K562 (cell line): ENCODE measurements at regions not wholly inside any gene's neighbourhood (a gene's known extent, or its start where the extent isn't known, plus 50 kb on each side); places are given as distances from the start of the nearest gene placed in this dataset.

ENCODE experiments used
- CXXC5 ChIP-seq: fragments of 250-450 bp; sonication (Bioruptor Pico); IDR thresholded peaks from 2 replicates; pipeline ENCODE4 v1.8.0; 2022; ENCODE audit warnings: inconsistent platforms, mild to moderate bottlenecking, moderate library complexity
- E2F5 ChIP-seq: sonication (generic); formaldehyde crosslinking; IDR thresholded peaks from 2 replicates; pipeline ENCODE4 v1.8.0; 2022; ENCODE audit warnings: mild to moderate bottlenecking, missing genetic modification reagents
- FOS ChIP-seq: IDR thresholded peaks from 3 replicates; pipeline ENCODE4 v1.6.1; 2011; ENCODE audit not compliant: insufficient read length; ENCODE audit errors: extremely low read depth
- HCFC1 ChIP-seq: IDR thresholded peaks from 2 replicates; pipeline ENCODE4 v1.6.1; 2012; ENCODE audit warnings: low read depth, low read length, improper control_type of control experiment
- HNRNPL ChIP-seq: fragments of 200-400 bp; formaldehyde crosslinking; IDR thresholded peaks from 2 replicates; pipeline ENCODE4 v1.6.1; 2017; ENCODE audit warnings: low read depth, mild to moderate bottlenecking, low read length
- KAT7 ChIP-seq: sonication (generic); formaldehyde crosslinking; IDR thresholded peaks from 2 replicates; pipeline ENCODE4 v1.8.0; 2022; ENCODE audit warnings: missing genetic modification reagents, mild to moderate bottlenecking, borderline replicate concordance
- L3MBTL2 ChIP-seq: fragments of 450-650 bp; IDR thresholded peaks from 2 replicates; pipeline ENCODE4 v1.6.1; 2016; ENCODE audit warnings: mild to moderate bottlenecking, moderate library complexity
- MCM2 ChIP-seq: fragments of 450-650 bp; IDR thresholded peaks from 2 replicates; pipeline ENCODE4 v1.6.1; 2017; ENCODE audit warnings: low read depth, mild to moderate bottlenecking
- MTF1 ChIP-seq: fragments of 250-450 bp; sonication (Bioruptor Pico); IDR thresholded peaks from 2 replicates; pipeline ENCODE4 v1.9.0; 2021; ENCODE audit warnings: moderate library complexity, mild to moderate bottlenecking, inconsistent platforms, borderline replicate concordance
- RB1 ChIP-seq: fragments of 450-650 bp; IDR thresholded peaks from 2 replicates; pipeline ENCODE4 v1.6.1; 2017; ENCODE audit warnings: low read depth, mild to moderate bottlenecking
- TAF7 ChIP-seq: fragments of 450-650 bp; IDR thresholded peaks from 2 replicates; pipeline ENCODE4 v1.6.1; 2016; ENCODE audit warnings: missing genetic modification characterization, missing compliant biosample characterization
- U2AF1 ChIP-seq: fragments of 200-400 bp; formaldehyde crosslinking; optimal IDR thresholded peaks from 2 replicates; pipeline ENCODE3; 2017; ENCODE audit warnings: mild to moderate bottlenecking, low read depth, low read length, moderate library complexity
- TF ChIP-seq, protein P1 (sequence below): IDR thresholded peaks from 3 replicates; pipeline ENCODE4 v1.6.1; 2011; ENCODE audit warnings: borderline replicate concordance, mild to moderate bottlenecking; ENCODE audit not compliant: insufficient read length, insufficient read depth
- TF ChIP-seq, protein P2 (sequence below): fragments of 250-450 bp; sonication (Bioruptor Pico); IDR thresholded peaks from 2 replicates; pipeline ENCODE4 v1.4.0; 2020
- TF ChIP-seq, protein P3 (sequence below): fragments of 450-650 bp; IDR thresholded peaks from 2 replicates; pipeline ENCODE4 v1.6.1; 2016; ENCODE audit warnings: borderline replicate concordance
- TF ChIP-seq, protein P4 (sequence below), 2 experiments: fragments of 450-650 bp; IDR thresholded peaks; 2 replicates each; pipeline ENCODE4 v1.6.1; 2016; ENCODE audit warnings: mild to moderate bottlenecking in 2 of 2, borderline replicate concordance in 1 of 2, low read depth in 1 of 2, moderate library complexity in 1 of 2

DNA sequence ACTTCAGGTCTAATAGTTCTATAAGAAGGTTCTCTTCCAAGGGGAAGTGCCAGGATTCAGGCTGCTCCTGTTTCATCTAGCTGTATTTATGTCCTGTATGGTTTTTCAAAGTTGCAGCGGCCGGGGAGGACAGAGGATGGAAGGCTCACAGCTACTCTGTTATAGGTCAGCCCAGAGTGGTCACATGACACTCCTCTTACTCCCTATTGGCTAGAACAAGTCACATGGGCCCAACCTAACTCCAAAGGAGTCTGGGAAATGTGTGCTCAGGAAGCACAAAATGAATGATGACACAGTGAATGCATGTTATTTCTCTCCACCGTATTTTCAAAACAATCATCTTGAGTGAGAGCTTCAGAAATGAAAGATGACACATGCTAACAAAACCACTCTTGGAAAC lies 645.1 kb upstream of the RBFOX1 start (continued):
- no peak for TF ChIP-seq KAT7 (CRISPR knock-in tag)
- TF ChIP-seq MCM2, result no peak
- TF ChIP-seq, protein P1, sequence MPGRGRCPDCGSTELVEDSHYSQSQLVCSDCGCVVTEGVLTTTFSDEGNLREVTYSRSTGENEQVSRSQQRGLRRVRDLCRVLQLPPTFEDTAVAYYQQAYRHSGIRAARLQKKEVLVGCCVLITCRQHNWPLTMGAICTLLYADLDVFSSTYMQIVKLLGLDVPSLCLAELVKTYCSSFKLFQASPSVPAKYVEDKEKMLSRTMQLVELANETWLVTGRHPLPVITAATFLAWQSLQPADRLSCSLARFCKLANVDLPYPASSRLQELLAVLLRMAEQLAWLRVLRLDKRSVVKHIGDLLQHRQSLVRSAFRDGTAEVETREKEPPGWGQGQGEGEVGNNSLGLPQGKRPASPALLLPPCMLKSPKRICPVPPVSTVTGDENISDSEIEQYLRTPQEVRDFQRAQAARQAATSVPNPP, result no peak
- no peak for TF ChIP-seq U2AF1
- TF ChIP-seq E2F5 (CRISPR knock-in tag), result no peak
- no peak for TF ChIP-seq HCFC1
- TF ChIP-seq RB1, result no peak
- TF ChIP-seq, protein P2, sequence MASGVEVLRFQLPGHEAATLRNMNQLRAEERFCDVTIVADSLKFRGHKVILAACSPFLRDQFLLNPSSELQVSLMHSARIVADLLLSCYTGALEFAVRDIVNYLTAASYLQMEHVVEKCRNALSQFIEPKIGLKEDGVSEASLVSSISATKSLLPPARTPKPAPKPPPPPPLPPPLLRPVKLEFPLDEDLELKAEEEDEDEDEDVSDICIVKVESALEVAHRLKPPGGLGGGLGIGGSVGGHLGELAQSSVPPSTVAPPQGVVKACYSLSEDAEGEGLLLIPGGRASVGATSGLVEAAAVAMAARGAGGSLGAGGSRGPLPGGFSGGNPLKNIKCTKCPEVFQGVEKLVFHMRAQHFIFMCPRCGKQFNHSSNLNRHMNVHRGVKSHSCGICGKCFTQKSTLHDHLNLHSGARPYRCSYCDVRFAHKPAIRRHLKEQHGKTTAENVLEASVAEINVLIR (CRISPR knock-in tag), result no peak
- no peak for TF ChIP-seq TAF7 (tag)
- no peak for TF ChIP-seq MTF1 (CRISPR knock-in tag)
- TF ChIP-seq, protein P3, sequence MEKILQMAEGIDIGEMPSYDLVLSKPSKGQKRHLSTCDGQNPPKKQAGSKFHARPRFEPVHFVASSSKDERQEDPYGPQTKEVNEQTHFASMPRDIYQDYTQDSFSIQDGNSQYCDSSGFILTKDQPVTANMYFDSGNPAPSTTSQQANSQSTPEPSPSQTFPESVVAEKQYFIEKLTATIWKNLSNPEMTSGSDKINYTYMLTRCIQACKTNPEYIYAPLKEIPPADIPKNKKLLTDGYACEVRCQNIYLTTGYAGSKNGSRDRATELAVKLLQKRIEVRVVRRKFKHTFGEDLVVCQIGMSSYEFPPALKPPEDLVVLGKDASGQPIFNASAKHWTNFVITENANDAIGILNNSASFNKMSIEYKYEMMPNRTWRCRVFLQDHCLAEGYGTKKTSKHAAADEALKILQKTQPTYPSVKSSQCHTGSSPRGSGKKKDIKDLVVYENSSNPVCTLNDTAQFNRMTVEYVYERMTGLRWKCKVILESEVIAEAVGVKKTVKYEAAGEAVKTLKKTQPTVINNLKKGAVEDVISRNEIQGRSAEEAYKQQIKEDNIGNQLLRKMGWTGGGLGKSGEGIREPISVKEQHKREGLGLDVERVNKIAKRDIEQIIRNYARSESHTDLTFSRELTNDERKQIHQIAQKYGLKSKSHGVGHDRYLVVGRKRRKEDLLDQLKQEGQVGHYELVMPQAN, result no peak
- TF ChIP-seq HNRNPL, result no peak
- no peak for TF ChIP-seq CXXC5 (CRISPR knock-in tag)
- TF ChIP-seq L3MBTL2, result no peak
- peak; percentile 37 for TF ChIP-seq FOS
- TF ChIP-seq, protein P4, sequence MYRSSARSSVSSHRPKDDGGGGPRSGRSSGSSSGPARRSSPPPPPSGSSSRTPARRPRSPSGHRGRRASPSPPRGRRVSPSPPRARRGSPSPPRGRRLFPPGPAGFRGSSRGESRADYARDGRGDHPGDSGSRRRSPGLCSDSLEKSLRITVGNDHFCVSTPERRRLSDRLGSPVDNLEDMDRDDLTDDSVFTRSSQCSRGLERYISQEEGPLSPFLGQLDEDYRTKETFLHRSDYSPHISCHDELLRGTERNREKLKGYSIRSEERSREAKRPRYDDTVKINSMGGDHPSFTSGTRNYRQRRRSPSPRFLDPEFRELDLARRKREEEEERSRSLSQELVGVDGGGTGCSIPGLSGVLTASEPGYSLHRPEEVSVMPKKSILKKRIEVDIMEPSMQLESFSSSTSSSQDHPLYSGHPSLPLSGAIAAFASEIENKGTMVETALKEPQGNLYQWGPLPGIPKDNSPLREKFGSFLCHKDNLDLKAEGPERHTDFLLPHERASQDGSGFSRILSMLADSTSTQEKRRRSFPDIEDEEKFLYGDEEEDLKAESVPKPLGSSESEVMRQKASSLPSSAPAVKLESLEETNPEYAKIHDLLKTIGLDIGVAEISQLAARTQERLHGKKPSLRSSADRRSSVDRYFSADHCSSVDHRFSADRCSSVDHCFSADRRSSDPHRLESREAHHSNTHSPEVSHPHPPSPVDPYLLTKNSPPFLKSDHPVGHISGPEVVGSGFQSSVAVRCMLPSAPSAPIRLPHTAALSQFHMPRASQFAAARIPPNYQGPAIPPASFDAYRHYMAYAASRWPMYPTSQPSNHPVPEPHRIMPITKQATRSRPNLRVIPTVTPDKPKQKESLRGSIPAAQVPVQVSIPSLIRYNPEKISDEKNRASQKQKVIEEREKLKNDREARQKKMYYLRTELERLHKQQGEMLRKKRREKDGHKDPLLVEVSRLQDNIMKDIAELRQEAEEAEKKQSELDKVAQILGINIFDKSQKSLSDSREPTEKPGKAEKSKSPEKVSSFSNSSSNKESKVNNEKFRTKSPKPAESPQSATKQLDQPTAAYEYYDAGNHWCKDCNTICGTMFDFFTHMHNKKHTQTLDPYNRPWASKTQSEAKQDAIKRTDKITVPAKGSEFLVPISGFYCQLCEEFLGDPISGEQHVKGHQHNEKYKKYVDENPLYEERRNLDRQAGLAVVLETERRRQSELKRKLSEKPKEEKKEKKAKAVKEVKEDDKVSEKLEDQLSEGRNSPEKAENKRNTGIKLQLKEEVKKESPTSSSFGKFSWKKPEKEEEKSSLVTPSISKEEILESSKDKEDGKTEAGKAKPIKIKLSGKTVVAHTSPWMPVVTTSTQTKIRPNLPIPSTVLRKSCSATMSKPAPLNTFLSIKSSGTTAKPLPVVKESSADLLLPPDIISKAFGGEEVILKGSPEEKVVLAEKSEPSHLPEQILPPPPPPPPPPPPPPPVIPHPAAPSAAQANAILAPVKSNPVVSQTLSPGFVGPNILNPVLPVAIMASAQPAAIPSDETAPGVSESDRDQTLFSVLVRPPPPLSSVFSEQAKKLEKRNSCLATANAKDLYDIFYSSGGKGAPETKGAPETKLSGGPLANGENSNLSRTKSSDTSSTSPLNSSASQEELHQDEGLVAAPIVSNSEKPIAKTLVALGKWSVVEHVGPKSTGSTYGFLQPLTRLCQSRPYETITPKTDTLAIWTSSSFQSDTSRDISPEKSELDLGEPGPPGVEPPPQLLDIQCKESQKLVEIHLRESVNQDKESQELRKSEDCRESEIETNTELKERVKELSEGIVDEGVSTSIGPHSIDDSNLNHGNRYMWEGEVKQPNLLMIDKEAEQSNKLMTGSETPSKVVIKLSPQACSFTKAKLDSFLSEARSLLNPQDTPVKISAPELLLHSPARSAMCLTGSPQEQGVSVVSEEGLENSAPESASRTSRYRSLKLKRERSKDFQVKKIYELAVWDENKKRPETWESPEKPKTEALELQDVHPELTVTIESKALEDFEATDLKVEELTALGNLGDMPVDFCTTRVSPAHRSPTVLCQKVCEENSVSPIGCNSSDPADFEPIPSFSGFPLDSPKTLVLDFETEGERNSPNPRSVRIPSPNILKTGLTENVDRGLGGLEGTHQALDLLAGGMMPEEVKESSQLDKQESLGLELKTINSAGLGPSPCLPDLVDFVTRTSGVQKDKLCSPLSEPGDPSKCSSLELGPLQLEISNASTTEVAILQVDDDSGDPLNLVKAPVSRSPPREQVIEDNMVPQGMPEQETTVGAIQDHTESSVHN (IDR thresholded peaks at IDR 0.05; ENCODE audit: borderline replicate concordance in 1 of 2, low read depth in 1 of 2), result no peak
